ENCODE measurements at regions not wholly inside any gene's neighbourhood (a gene's known extent, or its start where the extent isn't known, plus 50 kb on each side); places are given as distances from the start of the nearest gene placed in this dataset.

GRCh38 chr9:82346040-82346439 lies 357.5 kb downstream of the SPATA31D1 start:
- TF ChIP-seq CTCF (conservative IDR thresholded peaks at IDR 0.05; ENCODE audit: low read length): no peak
- TF ChIP-seq EZH2phosphoT487 (IDR thresholded peaks at IDR 0.05; ENCODE audit: borderline replicate concordance): no peak

Data from Loucy (cell line).